ENCODE measurements at regions not wholly inside any gene's neighbourhood (a gene's known extent, or its start where the extent isn't known, plus 50 kb on each side); places are given as distances from the start of the nearest gene placed in this dataset.
"Not testable (repeated sequence)": the region's sequence is repeated elsewhere in the genome, so short reads cannot be mapped to it uniquely, and the experiment has no call there.

GRCh38 chr2:139550873-139551272, 770.7 kb upstream of the NXPH2 start:
- Histone ChIP-seq H3K27me3 (ENCODE audit: insufficient read depth, low read length) (no peaks in the 10 kb centered on the region), H3K9ac (ENCODE audit: low read depth, low read length) (no peak overlapping the region), H3K4me1 (ENCODE audit: insufficient read depth, low read length) (no peaks in the 10 kb centered on the region), H3K9me3 (ENCODE audit: insufficient read depth, low read depth, low read length) (peaks cover 3% of the 10 kb centered on the region; the same call in 1 of the 2 replicates), H3K4me3 (ENCODE audit: low read length) (no peak overlapping the region), H3K27ac (ENCODE audit: low read depth, low read length) (no peak overlapping the region), H3K36me3 (ENCODE audit: insufficient read depth, low read length) (no peaks in the 10 kb centered on the region)

- Histone ChIP-seq H3K27me3 (ENCODE audit: insufficient read depth, low read length) (no peaks in the 10 kb centered on the region), H3K9me3 (ENCODE audit: insufficient read depth, low read depth, low read length) (peaks cover 3% of the 10 kb centered on the region; the same call in 1 of the 2 replicates), H3K36me3 (ENCODE audit: insufficient read depth, low read length) (no peaks in the 10 kb centered on the region), H3K4me1 (ENCODE audit: insufficient read depth, low read length) (no peaks in the 10 kb centered on the region), H3K9ac (ENCODE audit: low read depth, low read length) (no peak overlapping the region), H3K4me3 (ENCODE audit: low read length) (no peak overlapping the region), H3K27ac (ENCODE audit: low read depth, low read length) (no peak overlapping the region)
- WGBS, result no CpG with 5 or more reads among the region's 1 CpG
Observed at GRCh38 chr2:139550341-139550740, 770.2 kb upstream of the NXPH2 start.

GRCh38 chr2:139544186-139544851, 764.1 kb upstream of the NXPH2 start:
- peaks cover 3% of the 10 kb centered on the region; the same call in 1 of the 2 replicates for H3K9me3 ChIP-seq (ENCODE audit: insufficient read depth, low read depth, low read length)
- peak overlapping the region; percentile 26; the same call in 1 of the 2 replicates for H3K27ac ChIP-seq (ENCODE audit: low read depth, low read length)
- no peak overlapping the region for H3K4me3 ChIP-seq (ENCODE audit: low read length)
- no peak overlapping the region for H3K9ac ChIP-seq (ENCODE audit: low read depth, low read length)
- peaks cover 15% of the 10 kb centered on the region for H3K4me1 ChIP-seq (ENCODE audit: insufficient read depth, low read length)
- no peaks in the 10 kb centered on the region for H3K36me3 ChIP-seq (ENCODE audit: insufficient read depth, low read length)
- H3K27me3 ChIP-seq (ENCODE audit: insufficient read depth, low read length), result no peaks in the 10 kb centered on the region
- WGBS, result 93% methylated on average over 3 of the region's 3 CpGs

- WGBS, result 96% methylated on average over 21 of the region's 21 CpGs
- not testable (repeated sequence) for H3K27ac ChIP-seq (ENCODE audit: low read depth, low read length); H3K9ac ChIP-seq (ENCODE audit: low read depth, low read length)
Observed at GRCh38 chr2:139538332-139539020, 758.3 kb upstream of the NXPH2 start.

GRCh38 chr2:139529080-139529479, 748.9 kb upstream of the NXPH2 start:
- Histone ChIP-seq H3K27me3 (ENCODE audit: insufficient read depth, low read length) (no peaks in the 10 kb centered on the region), H3K4me1 (ENCODE audit: insufficient read depth, low read length) (peaks cover 6% of the 10 kb centered on the region; the same call in 1 of the 2 replicates), H3K4me3 (ENCODE audit: low read length) (no peak overlapping the region), H3K36me3 (ENCODE audit: insufficient read depth, low read length) (no peaks in the 10 kb centered on the region), H3K9me3 (ENCODE audit: insufficient read depth, low read depth, low read length) (no peaks in the 10 kb centered on the region), H3K27ac (ENCODE audit: low read depth, low read length) (no peak overlapping the region), H3K9ac (ENCODE audit: low read depth, low read length) (no peak overlapping the region)
- WGBS, result 85% methylated on average over 3 of the region's 3 CpGs

More at GRCh38 chr2:139538332-139539020, 758.3 kb upstream of the NXPH2 start:
- H3K27me3 ChIP-seq (ENCODE audit: insufficient read depth, low read length); H3K4me1 ChIP-seq (ENCODE audit: insufficient read depth, low read length); H3K36me3 ChIP-seq (ENCODE audit: insufficient read depth, low read length); H3K9me3 ChIP-seq (ENCODE audit: insufficient read depth, low read depth, low read length); H3K4me3 ChIP-seq (ENCODE audit: low read length): not testable (repeated sequence)

GRCh38 chr2:139526781-139527180, 746.6 kb upstream of the NXPH2 start:
- no peaks in the 10 kb centered on the region for H3K9me3 ChIP-seq (ENCODE audit: insufficient read depth, low read depth, low read length)
- H3K36me3 ChIP-seq (ENCODE audit: insufficient read depth, low read length), result no peaks in the 10 kb centered on the region
- no CpG with 5 or more reads among the region's 1 CpG for WGBS
- no peaks in the 10 kb centered on the region for H3K27me3 ChIP-seq (ENCODE audit: insufficient read depth, low read length)
- no peak overlapping the region for H3K27ac ChIP-seq (ENCODE audit: low read depth, low read length)
- peaks cover 6% of the 10 kb centered on the region; the same call in 1 of the 2 replicates for H3K4me1 ChIP-seq (ENCODE audit: insufficient read depth, low read length)
- no peak overlapping the region for H3K9ac ChIP-seq (ENCODE audit: low read depth, low read length)
- H3K4me3 ChIP-seq (ENCODE audit: low read length), result no peak overlapping the region

GRCh38 chr2:139518321-139518720, 738.1 kb upstream of the NXPH2 start:
- WGBS, result 92% methylated on average over 5 of the region's 5 CpGs
- Histone ChIP-seq H3K4me1 (ENCODE audit: insufficient read depth, low read length) (no peaks in the 10 kb centered on the region), H3K9me3 (ENCODE audit: insufficient read depth, low read depth, low read length) (no peaks in the 10 kb centered on the region), H3K9ac (ENCODE audit: low read depth, low read length) (no peak overlapping the region), H3K4me3 (ENCODE audit: low read length) (no peak overlapping the region), H3K36me3 (ENCODE audit: insufficient read depth, low read length) (no peaks in the 10 kb centered on the region), H3K27ac (ENCODE audit: low read depth, low read length) (no peak overlapping the region), H3K27me3 (ENCODE audit: insufficient read depth, low read length) (no peaks in the 10 kb centered on the region)

GRCh38 chr2:139514951-139515350, 734.8 kb upstream of the NXPH2 start:
- no peak overlapping the region for H3K9ac ChIP-seq (ENCODE audit: low read depth, low read length)
- WGBS, result 93% methylated on average over 5 of the region's 5 CpGs
- H3K4me1 ChIP-seq (ENCODE audit: insufficient read depth, low read length), result no peaks in the 10 kb centered on the region
- H3K36me3 ChIP-seq (ENCODE audit: insufficient read depth, low read length), result no peaks in the 10 kb centered on the region
- H3K27ac ChIP-seq (ENCODE audit: low read depth, low read length), result no peak overlapping the region
- H3K9me3 ChIP-seq (ENCODE audit: insufficient read depth, low read depth, low read length), result no peaks in the 10 kb centered on the region
- H3K4me3 ChIP-seq (ENCODE audit: low read length), result no peak overlapping the region
- H3K27me3 ChIP-seq (ENCODE audit: insufficient read depth, low read length), result no peaks in the 10 kb centered on the region

- Histone ChIP-seq H3K36me3 (ENCODE audit: insufficient read depth, low read length) (no peaks in the 10 kb centered on the region), H3K9ac (ENCODE audit: low read depth, low read length) (no peak overlapping the region), H3K4me1 (ENCODE audit: insufficient read depth, low read length) (no peaks in the 10 kb centered on the region), H3K4me3 (ENCODE audit: low read length) (no peak overlapping the region), H3K9me3 (ENCODE audit: insufficient read depth, low read depth, low read length) (peaks cover 16% of the 10 kb centered on the region; the same call in 1 of the 2 replicates), H3K27me3 (ENCODE audit: insufficient read depth, low read length) (no peaks in the 10 kb centered on the region), H3K27ac (ENCODE audit: low read depth, low read length) (no peak overlapping the region)
- WGBS, result 68% methylated on average over 3 of the region's 3 CpGs
Observed at GRCh38 chr2:139495851-139496250, 715.7 kb upstream of the NXPH2 start.

GRCh38 chr2:139492131-139492680, 712.0 kb upstream of the NXPH2 start:
- no peak overlapping the region for H3K4me3 ChIP-seq (ENCODE audit: low read length)
- no peaks in the 10 kb centered on the region for H3K36me3 ChIP-seq (ENCODE audit: insufficient read depth, low read length)
- H3K9ac ChIP-seq (ENCODE audit: low read depth, low read length), result no peak overlapping the region
- H3K4me1 ChIP-seq (ENCODE audit: insufficient read depth, low read length), result no peaks in the 10 kb centered on the region
- no peaks in the 10 kb centered on the region for H3K27me3 ChIP-seq (ENCODE audit: insufficient read depth, low read length)
- WGBS, result 94% methylated on average over 1 of the region's 1 CpG
- no peak overlapping the region for H3K27ac ChIP-seq (ENCODE audit: low read depth, low read length)
- 0 out of 2 replicates have a peak, but pooled peaks cover 5% of the 10 kb centered on the region for H3K9me3 ChIP-seq (ENCODE audit: insufficient read depth, low read depth, low read length)

- Histone ChIP-seq H3K4me1 (ENCODE audit: insufficient read depth, low read length) (peaks cover 33% of the 10 kb centered on the region), H3K9ac (ENCODE audit: low read depth, low read length) (no peak overlapping the region), H3K27me3 (ENCODE audit: insufficient read depth, low read length) (no peaks in the 10 kb centered on the region), H3K9me3 (ENCODE audit: insufficient read depth, low read depth, low read length) (no peaks in the 10 kb centered on the region), H3K36me3 (ENCODE audit: insufficient read depth, low read length) (no peaks in the 10 kb centered on the region), H3K27ac (ENCODE audit: low read depth, low read length) (no peak overlapping the region), H3K4me3 (ENCODE audit: low read length) (no peak overlapping the region)
- WGBS, result 80% methylated on average over 3 of the region's 3 CpGs
Observed at GRCh38 chr2:139480161-139480650, 700.0 kb upstream of the NXPH2 start.

Data from HUES64 (cell line).